ENCODE measurements at regions not wholly inside any gene's neighbourhood (a gene's known extent, or its start where the extent isn't known, plus 50 kb on each side); places are given as distances from the start of the nearest gene placed in this dataset.

DNA sequence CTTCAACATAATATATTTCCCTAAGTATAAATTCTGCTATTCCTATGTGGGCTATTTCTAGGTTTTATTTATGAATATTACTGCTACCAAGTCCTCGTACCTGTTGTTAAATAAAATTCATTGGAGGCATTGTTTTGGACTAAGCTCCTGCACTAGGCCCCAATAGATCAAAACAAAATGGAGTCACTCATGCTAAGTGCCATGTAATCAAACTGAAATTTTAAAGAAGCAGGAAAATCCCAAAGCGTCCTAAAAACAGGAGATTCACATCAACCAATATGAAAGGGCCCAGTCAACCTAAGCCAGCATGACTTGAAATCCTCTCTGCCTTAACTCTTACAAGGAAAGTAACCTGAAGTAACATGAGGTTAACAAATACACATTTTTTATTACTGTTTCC, 743.2 kb downstream of the TRAM1L1 start:
- TF ChIP-seq, protein P1, sequence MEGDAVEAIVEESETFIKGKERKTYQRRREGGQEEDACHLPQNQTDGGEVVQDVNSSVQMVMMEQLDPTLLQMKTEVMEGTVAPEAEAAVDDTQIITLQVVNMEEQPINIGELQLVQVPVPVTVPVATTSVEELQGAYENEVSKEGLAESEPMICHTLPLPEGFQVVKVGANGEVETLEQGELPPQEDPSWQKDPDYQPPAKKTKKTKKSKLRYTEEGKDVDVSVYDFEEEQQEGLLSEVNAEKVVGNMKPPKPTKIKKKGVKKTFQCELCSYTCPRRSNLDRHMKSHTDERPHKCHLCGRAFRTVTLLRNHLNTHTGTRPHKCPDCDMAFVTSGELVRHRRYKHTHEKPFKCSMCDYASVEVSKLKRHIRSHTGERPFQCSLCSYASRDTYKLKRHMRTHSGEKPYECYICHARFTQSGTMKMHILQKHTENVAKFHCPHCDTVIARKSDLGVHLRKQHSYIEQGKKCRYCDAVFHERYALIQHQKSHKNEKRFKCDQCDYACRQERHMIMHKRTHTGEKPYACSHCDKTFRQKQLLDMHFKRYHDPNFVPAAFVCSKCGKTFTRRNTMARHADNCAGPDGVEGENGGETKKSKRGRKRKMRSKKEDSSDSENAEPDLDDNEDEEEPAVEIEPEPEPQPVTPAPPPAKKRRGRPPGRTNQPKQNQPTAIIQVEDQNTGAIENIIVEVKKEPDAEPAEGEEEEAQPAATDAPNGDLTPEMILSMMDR (IDR thresholded peaks at IDR 0.05) = no peak
- TF ChIP-seq POLR2AphosphoS5 (IDR thresholded peaks at IDR 0.05; ENCODE audit: insufficient read depth in 1 of 2, low read depth in 1 of 2) (no peak), POLR2A (IDR thresholded peaks at IDR 0.05) (no peak)

All from vagina (tissue), 2 donors.